ENCODE measurements at regions not wholly inside any gene's neighbourhood (a gene's known extent, or its start where the extent isn't known, plus 50 kb on each side); places are given as distances from the start of the nearest gene placed in this dataset.

DNA sequence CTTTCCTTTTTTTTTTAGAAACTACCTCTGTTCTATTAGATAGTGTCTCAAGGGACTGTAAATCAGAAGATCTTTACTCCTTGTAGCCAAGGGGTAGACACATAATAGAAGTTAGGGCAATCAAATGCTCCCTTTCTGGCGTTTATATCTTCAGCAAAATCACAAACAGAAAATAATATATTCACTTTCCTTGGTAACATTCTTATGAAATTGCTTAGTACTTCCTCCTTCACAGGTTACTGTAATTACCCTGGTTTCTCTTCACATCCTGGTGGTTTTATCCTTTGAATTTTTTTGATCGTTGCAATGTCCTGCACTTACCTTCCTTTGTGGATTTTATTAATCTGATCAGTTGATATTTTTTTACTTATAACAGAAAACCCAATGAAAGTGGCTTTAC is 1064.9 kb downstream of the NCAM2 start:
- no peak for DNase-seq (ENCODE audit: insufficient read length, low spot score)
- FAIRE-seq = no peak
- TF ChIP-seq POLR2A (IDR thresholded peaks at IDR 0.05; ENCODE audit: low read depth, low read length) = no peak

DNA sequence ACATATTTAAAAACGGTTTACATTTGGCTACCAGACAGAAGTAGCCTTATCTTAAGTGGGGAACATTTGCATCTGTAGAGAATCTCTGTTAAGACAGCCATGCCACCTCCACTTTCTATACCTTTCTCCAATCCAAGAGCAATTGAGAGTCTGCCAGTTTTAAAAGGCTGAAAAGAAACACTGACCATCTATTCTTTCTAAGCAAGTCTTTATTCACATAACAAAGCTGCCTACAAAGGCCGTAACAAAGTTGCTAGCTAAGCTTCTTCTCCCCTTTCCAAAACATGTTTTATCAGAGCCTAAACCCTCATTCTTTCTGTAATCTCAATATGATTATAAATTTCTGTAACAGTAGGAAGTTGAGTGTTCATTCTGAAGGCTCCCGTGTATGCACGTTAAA is 1078.3 kb downstream of the NCAM2 start:
- DNase-seq (ENCODE audit: insufficient read length, low spot score) (no peak), FAIRE-seq (no peak)
- TF ChIP-seq POLR2A (IDR thresholded peaks at IDR 0.05; ENCODE audit: low read depth, low read length) = no peak

DNA sequence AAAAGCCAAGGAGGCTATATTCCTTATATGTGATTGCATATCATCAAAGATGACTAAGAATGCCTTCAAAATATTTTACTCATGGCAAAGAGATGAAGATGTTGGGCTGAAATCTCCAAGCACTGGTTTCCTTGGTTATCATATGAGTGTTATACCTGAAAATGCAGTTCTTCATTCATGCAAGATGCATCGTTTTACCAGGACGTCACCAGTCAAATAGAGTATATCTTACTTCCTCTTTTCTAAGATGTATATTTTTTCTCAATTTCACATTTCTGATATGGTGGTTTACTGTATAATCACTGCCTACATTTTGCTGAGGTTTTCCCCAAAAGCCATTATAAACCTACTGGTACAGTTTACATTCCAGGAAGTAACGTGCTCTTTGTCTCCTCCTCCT is 1085.7 kb downstream of the NCAM2 start:
- no peak for FAIRE-seq
- TF ChIP-seq POLR2A (IDR thresholded peaks at IDR 0.05; ENCODE audit: low read depth, low read length) = no peak
- no peak for DNase-seq (ENCODE audit: insufficient read length, low spot score)

DNA sequence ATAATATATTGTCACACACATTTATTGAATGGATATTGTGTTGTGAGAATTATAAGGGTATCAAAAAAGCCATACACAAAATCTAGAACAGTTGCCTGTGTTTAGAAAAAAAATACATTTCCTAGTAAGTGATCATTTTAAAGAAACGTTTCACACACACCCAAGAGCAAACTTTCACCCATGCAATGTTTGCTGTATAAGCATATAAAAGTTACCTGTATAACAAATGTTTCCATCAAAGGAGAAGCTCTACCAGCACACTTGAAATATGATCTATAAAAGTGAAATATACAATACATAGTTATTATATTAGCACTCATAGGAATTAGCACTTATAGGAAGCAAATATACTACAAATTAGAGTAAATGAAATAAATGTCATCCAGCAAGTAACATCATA is 1098.1 kb downstream of the NCAM2 start:
- DNase-seq (ENCODE audit: insufficient read length, low spot score) (no peak), FAIRE-seq (no peak)
- no peak for TF ChIP-seq POLR2A (IDR thresholded peaks at IDR 0.05; ENCODE audit: low read depth, low read length)

DNA sequence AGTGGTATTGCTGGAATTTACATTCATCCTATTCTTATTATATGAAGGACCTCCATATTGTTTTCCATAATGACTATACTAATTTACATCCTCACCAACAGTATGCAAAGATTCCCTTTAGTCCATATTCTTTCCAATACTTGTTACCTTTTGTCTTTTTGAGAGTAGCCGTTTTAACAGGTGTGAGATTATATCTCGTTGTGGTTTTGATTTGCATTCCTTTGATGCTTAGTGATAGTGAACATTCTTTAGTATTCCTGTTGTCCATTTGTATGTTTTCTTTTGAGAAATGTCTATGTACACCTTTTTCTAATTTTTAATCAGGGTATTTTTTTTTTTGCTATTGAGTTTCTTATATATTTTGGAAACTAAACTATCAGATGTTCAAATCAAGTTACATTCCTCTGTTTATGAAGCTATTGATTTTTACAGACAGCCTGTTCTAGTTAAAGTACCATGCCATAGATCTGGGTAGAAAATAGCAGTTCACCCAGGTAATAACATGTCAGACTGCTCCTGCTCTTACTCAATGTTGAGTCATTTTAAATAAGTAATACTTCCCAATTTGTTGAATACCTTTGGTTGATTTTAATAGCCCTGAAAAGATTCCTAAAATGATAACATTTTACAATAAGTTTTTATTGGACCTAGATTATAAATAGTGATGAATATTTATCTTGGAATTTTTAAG is 1108.7 kb downstream of the NCAM2 start:
- no peak for FAIRE-seq
- no peak for TF ChIP-seq POLR2A (IDR thresholded peaks at IDR 0.05; ENCODE audit: low read depth, low read length)

DNA sequence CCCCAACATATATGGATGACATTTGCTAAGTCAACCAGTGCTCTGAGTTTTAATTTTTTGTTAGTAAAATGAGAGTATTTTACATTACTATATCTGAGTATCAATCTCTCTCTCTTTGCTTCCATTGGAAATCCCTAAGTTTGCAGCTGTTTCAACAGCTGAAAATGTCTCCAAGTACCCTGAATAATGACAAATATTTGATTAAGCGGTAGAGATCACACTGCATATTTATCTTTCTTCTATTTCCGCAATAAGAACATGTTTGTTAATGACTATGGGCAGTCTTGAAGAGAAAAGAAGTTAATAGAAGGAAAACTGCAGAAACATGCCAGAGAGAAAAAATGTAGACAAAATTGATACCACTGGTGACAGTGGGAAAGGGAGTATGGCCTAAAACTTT is 1117.5 kb downstream of the NCAM2 start:
- no peak for TF ChIP-seq POLR2A (IDR thresholded peaks at IDR 0.05; ENCODE audit: low read depth, low read length)
- FAIRE-seq (no peak), DNase-seq (ENCODE audit: insufficient read length, low spot score) (no peak)

More for the DNA sequence above, 1108.7 kb downstream of the NCAM2 start:
- no peak for DNase-seq (ENCODE audit: insufficient read length, low spot score)

DNA sequence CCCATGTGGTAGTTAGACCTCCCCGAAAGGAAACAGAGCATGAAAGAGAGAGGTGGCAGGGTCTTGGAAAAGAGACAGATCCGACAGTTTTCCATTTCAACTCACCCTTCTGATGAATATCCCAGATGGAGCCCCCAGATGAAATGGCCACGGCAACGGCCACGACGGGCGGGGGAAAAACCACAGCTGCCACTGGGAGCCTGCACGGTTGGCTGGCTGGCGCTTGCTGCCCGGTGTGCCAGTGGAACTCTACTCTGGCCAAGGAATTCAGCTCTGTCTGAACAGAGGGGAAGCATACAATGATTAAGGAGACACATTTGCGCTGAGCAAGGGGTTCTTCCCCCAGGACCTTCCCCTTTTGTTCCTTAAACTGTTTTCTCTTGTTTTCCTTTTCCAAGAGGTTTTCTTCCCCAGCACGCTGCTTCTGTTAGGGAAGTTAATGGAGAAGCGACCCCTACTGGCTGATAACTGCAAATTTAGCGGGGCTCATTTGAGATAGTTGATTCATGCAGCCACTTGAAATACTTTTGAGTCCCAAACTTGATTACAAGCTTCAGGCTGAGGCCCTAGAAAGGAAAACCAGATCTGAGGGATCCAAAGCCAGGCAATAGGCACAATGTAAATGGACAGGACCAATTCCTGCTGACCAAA is 1122.5 kb downstream of the NCAM2 start:
- no peak for FAIRE-seq
- DNase-seq (ENCODE audit: insufficient read length, low spot score) = no peak
- TF ChIP-seq POLR2A (IDR thresholded peaks at IDR 0.05; ENCODE audit: low read depth, low read length) = no peak

DNA sequence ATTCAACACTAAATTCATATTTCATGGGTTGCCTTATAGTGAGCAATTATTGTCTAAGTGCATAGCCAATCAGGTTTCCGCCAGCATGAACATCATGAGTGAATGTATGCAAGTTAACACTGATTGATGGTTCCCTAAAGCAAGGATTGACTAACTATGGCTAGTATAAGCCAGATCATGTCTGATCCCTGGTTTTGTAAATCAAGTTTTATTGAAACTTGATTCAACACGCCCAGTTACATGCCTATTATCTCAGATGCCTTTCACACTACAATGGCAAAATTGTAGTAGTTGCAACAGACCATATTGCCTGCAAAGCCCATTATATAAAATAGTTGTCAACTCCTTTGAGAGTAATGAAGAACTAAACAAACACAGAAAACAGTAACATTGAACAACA is 1127.4 kb downstream of the NCAM2 start:
- FAIRE-seq (no peak), DNase-seq (ENCODE audit: insufficient read length, low spot score) (no peak)
- no peak for TF ChIP-seq POLR2A (IDR thresholded peaks at IDR 0.05; ENCODE audit: low read depth, low read length)

DNA sequence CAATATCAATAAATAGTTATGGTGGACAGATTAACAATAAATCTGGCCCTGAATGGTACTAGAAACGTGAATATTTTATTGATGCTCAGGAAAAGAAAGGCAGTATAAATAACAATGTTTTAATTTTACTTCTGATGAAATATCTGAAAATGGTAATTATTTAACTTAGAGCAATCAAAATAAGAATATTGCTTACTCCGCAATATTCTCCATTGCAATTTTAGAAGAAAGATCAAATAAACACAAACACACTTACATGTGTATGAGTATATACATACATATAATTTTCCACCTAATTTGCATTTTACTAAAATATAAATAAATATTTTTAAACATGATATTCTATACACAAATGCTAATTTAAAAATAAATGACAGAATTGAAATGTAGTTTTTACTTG is 1130.5 kb downstream of the NCAM2 start:
- DNase-seq (ENCODE audit: insufficient read length, low spot score) (no peak), FAIRE-seq (no peak)
- no peak for TF ChIP-seq POLR2A (IDR thresholded peaks at IDR 0.05; ENCODE audit: low read depth, low read length)

DNA sequence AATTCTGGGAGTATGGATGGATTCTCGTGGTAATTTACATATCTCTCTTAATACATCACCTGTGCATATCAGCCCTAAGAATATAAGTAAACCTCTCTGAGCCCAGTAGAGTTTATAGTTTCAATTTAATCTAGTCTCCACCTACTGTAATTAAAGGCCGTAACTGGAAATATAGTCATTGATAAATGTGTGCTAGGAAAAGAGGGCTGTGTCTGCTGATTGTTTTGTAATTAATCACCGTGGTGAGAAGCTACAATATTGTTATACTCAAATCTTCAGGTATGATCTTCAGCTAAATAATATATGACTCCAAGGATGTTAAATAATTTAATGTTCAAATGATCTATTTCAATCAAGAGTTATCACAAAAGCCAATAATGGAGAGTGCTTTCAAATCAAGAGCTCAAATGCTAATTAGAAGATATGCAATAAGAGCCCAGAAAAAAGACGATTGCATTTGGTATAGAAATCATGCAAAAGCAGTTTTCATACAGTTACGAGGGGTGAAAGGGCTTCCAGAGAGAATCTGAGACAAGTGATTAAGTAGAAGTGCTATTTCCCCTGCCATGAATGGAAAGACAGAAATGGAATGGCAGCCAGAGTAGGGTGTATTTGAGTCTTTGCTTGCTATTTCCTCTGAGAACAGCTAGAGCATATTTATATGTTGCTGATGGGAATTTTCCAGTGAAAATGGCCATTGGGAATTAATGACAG is 1134.3 kb downstream of the NCAM2 start:
- no peak for DNase-seq (ENCODE audit: insufficient read length, low spot score)
- TF ChIP-seq POLR2A (IDR thresholded peaks at IDR 0.05; ENCODE audit: low read depth, low read length) = no peak
- FAIRE-seq = no peak

DNA sequence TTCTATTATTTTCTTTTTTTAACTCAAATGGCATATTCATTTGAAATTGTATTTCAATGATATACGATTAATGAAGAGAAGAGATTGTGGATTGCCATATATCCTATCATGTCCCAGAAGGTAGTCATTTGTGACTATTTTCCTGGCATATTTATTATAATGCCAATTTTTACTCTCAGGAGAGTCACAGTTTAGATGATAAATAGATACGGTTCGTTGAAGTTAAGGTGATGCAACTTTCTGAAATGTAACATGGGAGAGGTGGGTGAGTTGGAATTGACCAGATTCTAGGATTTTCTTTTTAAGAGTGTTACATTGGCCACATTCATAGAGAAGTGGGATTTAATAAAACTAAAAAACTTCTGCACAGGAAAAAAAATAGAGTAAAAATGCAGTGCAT is 1138.5 kb downstream of the NCAM2 start:
- FAIRE-seq (no peak), DNase-seq (ENCODE audit: insufficient read length, low spot score) (no peak)
- no peak for TF ChIP-seq POLR2A (IDR thresholded peaks at IDR 0.05; ENCODE audit: low read depth, low read length)

DNA sequence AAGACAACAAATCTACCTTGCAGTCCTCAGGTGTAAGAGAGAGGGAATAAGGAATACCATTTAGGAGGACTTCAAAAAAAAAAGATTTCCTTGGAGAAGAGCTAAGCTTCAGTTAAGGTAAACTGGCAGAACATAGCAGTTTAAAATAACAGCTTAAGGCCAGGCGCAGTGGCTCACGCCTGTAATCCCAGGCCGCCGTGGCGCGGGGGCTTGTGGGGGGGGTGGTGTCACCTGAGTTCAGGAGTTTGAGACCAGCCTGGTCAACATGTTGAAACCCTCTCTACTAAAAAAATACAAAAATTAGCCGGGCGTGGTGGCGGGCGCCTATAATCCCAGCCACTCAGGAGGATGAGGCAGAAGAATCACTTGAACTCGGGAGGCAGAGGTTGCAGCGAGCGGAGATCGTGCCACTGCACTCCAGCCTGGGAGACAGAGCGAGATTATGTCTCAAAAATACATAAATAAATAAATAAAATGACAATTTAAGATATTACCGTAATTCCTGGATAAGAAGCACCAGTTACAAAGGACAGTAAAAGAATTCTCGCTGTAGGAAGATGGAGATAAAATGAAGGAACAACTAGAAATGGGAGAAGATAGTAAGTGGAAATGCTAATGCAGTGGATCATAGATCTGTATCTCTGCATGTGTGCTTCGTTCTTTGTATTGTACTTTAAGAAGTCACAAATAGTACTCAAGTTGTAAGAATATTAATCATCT is 1140.2 kb downstream of the NCAM2 start:
- FAIRE-seq = no peak
- TF ChIP-seq POLR2A (IDR thresholded peaks at IDR 0.05; ENCODE audit: low read depth, low read length) = no peak
- DNase-seq (ENCODE audit: insufficient read length, low spot score) = no peak

DNA sequence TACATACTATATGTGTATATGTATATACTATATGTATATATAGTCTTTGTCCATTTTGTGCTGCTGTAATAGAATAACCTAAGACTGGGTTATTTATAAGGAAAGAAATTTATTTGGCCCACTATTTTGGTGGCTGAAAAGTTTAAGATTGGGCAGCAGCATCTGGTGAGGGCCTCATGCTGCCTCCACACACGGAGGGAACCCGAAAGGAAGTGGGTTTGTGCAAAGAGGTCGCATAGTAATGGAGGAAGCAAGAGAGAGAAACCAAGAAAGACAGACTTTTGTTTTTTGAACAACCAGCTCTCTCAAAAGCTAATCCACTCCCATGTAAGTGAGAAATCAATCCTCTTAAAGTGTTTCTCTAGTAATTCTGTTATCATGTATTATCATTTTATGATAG is 1147.3 kb downstream of the NCAM2 start:
- FAIRE-seq = no peak
- DNase-seq (ENCODE audit: insufficient read length, low spot score) = no peak
- no peak for TF ChIP-seq POLR2A (IDR thresholded peaks at IDR 0.05; ENCODE audit: low read depth, low read length)

DNA sequence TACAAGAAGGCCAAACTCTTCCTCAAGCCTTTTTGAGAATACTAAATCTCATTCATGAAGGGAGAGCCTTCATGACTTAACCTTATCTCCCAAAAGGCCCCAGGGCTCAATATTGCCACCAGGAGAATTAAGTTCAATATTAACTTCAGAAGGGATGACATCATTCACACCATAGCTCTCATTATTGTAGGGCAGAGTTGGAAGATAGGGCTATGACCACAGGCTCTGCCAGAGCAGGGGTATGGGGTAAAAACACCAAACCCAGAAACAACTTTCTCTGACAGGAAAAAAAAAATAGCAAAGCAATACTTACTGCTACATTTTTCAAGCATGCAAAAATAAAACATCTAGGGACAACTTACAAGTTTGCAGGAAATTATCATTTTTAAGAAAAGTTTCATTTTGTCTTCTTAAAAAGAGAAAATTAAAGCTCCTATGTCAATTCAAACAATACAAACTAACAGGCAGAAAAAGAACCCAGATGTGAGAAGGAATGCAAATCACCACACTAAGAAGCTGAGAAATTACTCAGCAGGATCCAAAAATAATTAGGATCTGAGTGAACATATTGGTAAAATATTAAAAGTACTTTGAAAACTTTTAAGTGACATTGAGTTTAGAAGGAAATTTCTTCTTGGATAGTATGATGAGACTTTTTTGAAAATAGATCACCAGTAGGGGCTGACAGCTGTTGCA is 1156.5 kb downstream of the NCAM2 start:
- no peak for FAIRE-seq
- TF ChIP-seq POLR2A (IDR thresholded peaks at IDR 0.05; ENCODE audit: low read depth, low read length) = no peak

More for the DNA sequence above, 1156.5 kb downstream of the NCAM2 start:
- DNase-seq (ENCODE audit: insufficient read length, low spot score) = no peak

Data from H54 (cell line).